ENCODE measurements at regions not wholly inside any gene's neighbourhood (a gene's known extent, or its start where the extent isn't known, plus 50 kb on each side); places are given as distances from the start of the nearest gene placed in this dataset.

- Mint-ChIP-seq H3K27ac (no peak overlapping the region), H3K4me3 (no peak overlapping the region), H3K27me3 (no peaks in the 10 kb centered on the region), H3K36me3 (no peaks in the 10 kb centered on the region), H3K4me1 (no peaks in the 10 kb centered on the region), H3K9me3 (ENCODE audit: low read depth) (peaks cover 8% of the 10 kb centered on the region)
- CTCF ChIA-PET, result no interaction called here
- no peak for DNase-seq
- ATAC-seq, result no peak
These were observed 1245.7 kb upstream of the LRRTM1 start for GRCh38 chr2:81550277-81550676.

- Mint-ChIP-seq H3K9me3 (ENCODE audit: low read depth) (peaks cover 8% of the 10 kb centered on the region), H3K4me1 (no peaks in the 10 kb centered on the region), H3K4me3 (no peak overlapping the region), H3K27ac (no peak overlapping the region), H3K36me3 (no peaks in the 10 kb centered on the region), H3K27me3 (no peaks in the 10 kb centered on the region)
- no peak for DNase-seq
- CTCF ChIA-PET, result no interaction called here
- ATAC-seq, result no peak
These were observed 1245.1 kb upstream of the LRRTM1 start for GRCh38 chr2:81549646-81550045.

- Mint-ChIP-seq H3K27ac (no peak overlapping the region), H3K27me3 (no peaks in the 10 kb centered on the region), H3K4me3 (no peak overlapping the region), H3K36me3 (no peaks in the 10 kb centered on the region), H3K9me3 (ENCODE audit: low read depth) (no peaks in the 10 kb centered on the region), H3K4me1 (no peaks in the 10 kb centered on the region)
- CTCF ChIA-PET, result interaction anchor here (0.7 kb wide), 1 partner anchor 800 kb away, joined by 4 read pairs; no protein-coding TSS in a partner anchor
- no peak for DNase-seq
- no peak for ATAC-seq
These were observed 1241.1 kb upstream of the LRRTM1 start for GRCh38 chr2:81545626-81546025.

GRCh38 chr2:81542119-81542518 lies 1237.6 kb upstream of the LRRTM1 start:
- Mint-ChIP-seq H3K9me3 (ENCODE audit: low read depth) (no peaks in the 10 kb centered on the region), H3K27ac (no peak overlapping the region), H3K27me3 (no peaks in the 10 kb centered on the region), H3K36me3 (no peaks in the 10 kb centered on the region), H3K4me3 (no peak overlapping the region), H3K4me1 (no peaks in the 10 kb centered on the region)
- CTCF ChIA-PET, result no interaction called here
- DNase-seq (no peak), ATAC-seq (no peak)

GRCh38 chr2:81529944-81530343 lies 1225.4 kb upstream of the LRRTM1 start:
- no peaks in the 10 kb centered on the region for H3K36me3 Mint-ChIP-seq
- H3K4me1 Mint-ChIP-seq, result no peaks in the 10 kb centered on the region
- peaks cover 5% of the 10 kb centered on the region for H3K9me3 Mint-ChIP-seq (ENCODE audit: low read depth)
- no peak for ATAC-seq
- no peak overlapping the region for H3K4me3 Mint-ChIP-seq
- no peak overlapping the region for H3K27ac Mint-ChIP-seq
- CTCF ChIA-PET, result no interaction called here
- no peak for DNase-seq
- no peaks in the 10 kb centered on the region for H3K27me3 Mint-ChIP-seq

GRCh38 chr2:81528852-81529480 lies 1224.4 kb upstream of the LRRTM1 start:
- Mint-ChIP-seq H3K4me1 (no peaks in the 10 kb centered on the region), H3K27me3 (no peaks in the 10 kb centered on the region), H3K9me3 (ENCODE audit: low read depth) (peaks cover 9% of the 10 kb centered on the region), H3K27ac (no peak overlapping the region), H3K4me3 (no peak overlapping the region), H3K36me3 (no peaks in the 10 kb centered on the region)
- CTCF ChIA-PET, result no interaction called here
- DNase-seq (no peak), ATAC-seq (no peak)

GRCh38 chr2:81523344-81523743 lies 1218.8 kb upstream of the LRRTM1 start:
- Mint-ChIP-seq H3K9me3 (ENCODE audit: low read depth) (peaks cover 15% of the 10 kb centered on the region), H3K4me3 (no peak overlapping the region), H3K36me3 (no peaks in the 10 kb centered on the region), H3K4me1 (no peaks in the 10 kb centered on the region), H3K27me3 (no peaks in the 10 kb centered on the region), H3K27ac (no peak overlapping the region)
- CTCF ChIA-PET, result no interaction called here
- DNase-seq (no peak), ATAC-seq (no peak)

- no peaks in the 10 kb centered on the region for H3K27me3 Mint-ChIP-seq
- DNase-seq (no peak), ATAC-seq (no peak)
- H3K27ac Mint-ChIP-seq, result no peak overlapping the region
- no peaks in the 10 kb centered on the region for H3K4me1 Mint-ChIP-seq
- H3K9me3 Mint-ChIP-seq (ENCODE audit: low read depth), result peaks cover 11% of the 10 kb centered on the region
- CTCF ChIA-PET, result no interaction called here
- no peaks in the 10 kb centered on the region for H3K36me3 Mint-ChIP-seq
- H3K4me3 Mint-ChIP-seq, result no peak overlapping the region
These were observed 1208.8 kb upstream of the LRRTM1 start for GRCh38 chr2:81513328-81513727.

GRCh38 chr2:81505586-81505985 lies 1201.0 kb upstream of the LRRTM1 start:
- Mint-ChIP-seq H3K4me3 (no peak overlapping the region), H3K27ac (no peak overlapping the region), H3K27me3 (no peaks in the 10 kb centered on the region), H3K4me1 (no peaks in the 10 kb centered on the region), H3K36me3 (no peaks in the 10 kb centered on the region), H3K9me3 (ENCODE audit: low read depth) (peaks cover 5% of the 10 kb centered on the region)
- CTCF ChIA-PET, result no interaction called here
- ATAC-seq (no peak), DNase-seq (no peak)

- Mint-ChIP-seq H3K4me3 (no peak overlapping the region), H3K27me3 (no peaks in the 10 kb centered on the region), H3K9me3 (ENCODE audit: low read depth) (peaks cover 23% of the 10 kb centered on the region), H3K36me3 (no peaks in the 10 kb centered on the region), H3K27ac (no peak overlapping the region), H3K4me1 (no peaks in the 10 kb centered on the region)
- no peak for DNase-seq
- CTCF ChIA-PET, result no interaction called here
- no peak for ATAC-seq
These were observed 1191.0 kb upstream of the LRRTM1 start for GRCh38 chr2:81495556-81495955.

- ATAC-seq, result no peak
- no peak overlapping the region for H3K27ac Mint-ChIP-seq
- H3K9me3 Mint-ChIP-seq (ENCODE audit: low read depth), result peaks cover 3% of the 10 kb centered on the region
- CTCF ChIA-PET, result no interaction called here
- H3K36me3 Mint-ChIP-seq, result no peaks in the 10 kb centered on the region
- no peaks in the 10 kb centered on the region for H3K4me1 Mint-ChIP-seq
- no peak for DNase-seq
- H3K4me3 Mint-ChIP-seq, result no peak overlapping the region
- no peaks in the 10 kb centered on the region for H3K27me3 Mint-ChIP-seq
These were observed 1178.7 kb upstream of the LRRTM1 start for GRCh38 chr2:81483254-81483653.

- ATAC-seq (no peak), DNase-seq (no peak)
- H3K36me3 Mint-ChIP-seq, result no peaks in the 10 kb centered on the region
- H3K27me3 Mint-ChIP-seq, result no peaks in the 10 kb centered on the region
- peaks cover 6% of the 10 kb centered on the region for H3K9me3 Mint-ChIP-seq (ENCODE audit: low read depth)
- no peak overlapping the region for H3K27ac Mint-ChIP-seq
- no peak overlapping the region for H3K4me3 Mint-ChIP-seq
- H3K4me1 Mint-ChIP-seq, result no peaks in the 10 kb centered on the region
- CTCF ChIA-PET, result no interaction called here
These were observed 1177.4 kb upstream of the LRRTM1 start for GRCh38 chr2:81481994-81482368.

- DNase-seq (no peak), ATAC-seq (peak; percentile 23)
- Mint-ChIP-seq H3K27ac (peak overlapping the region; percentile 32), H3K36me3 (no peaks in the 10 kb centered on the region), H3K4me1 (no peaks in the 10 kb centered on the region), H3K4me3 (no peak overlapping the region), H3K9me3 (ENCODE audit: low read depth) (peaks cover 6% of the 10 kb centered on the region), H3K27me3 (no peaks in the 10 kb centered on the region)
- CTCF ChIA-PET, result no interaction called here
These were observed 1176.9 kb upstream of the LRRTM1 start for GRCh38 chr2:81481242-81481993.

GRCh38 chr2:81467096-81467495 lies 1162.5 kb upstream of the LRRTM1 start:
- H3K4me1 Mint-ChIP-seq, result no peaks in the 10 kb centered on the region
- no peak overlapping the region for H3K4me3 Mint-ChIP-seq
- H3K27me3 Mint-ChIP-seq, result no peaks in the 10 kb centered on the region
- DNase-seq (no peak), ATAC-seq (no peak)
- CTCF ChIA-PET, result no interaction called here
- no peak overlapping the region for H3K27ac Mint-ChIP-seq
- H3K36me3 Mint-ChIP-seq, result no peaks in the 10 kb centered on the region
- H3K9me3 Mint-ChIP-seq (ENCODE audit: low read depth), result peaks cover 15% of the 10 kb centered on the region

All from activated CD8-positive, alpha-beta memory T cell treated with anti-CD3 and anti-CD28 coated beads, Interleukin-2, amount 10 ng/mL, durations not matched to agents 7 days and 5 days (primary cell).